Activated T-cell treated with anti-CD3 and anti-CD28 coated beads for 48 hours (primary cell): ENCODE measurements at regions not wholly inside any gene's neighbourhood (a gene's known extent, or its start where the extent isn't known, plus 50 kb on each side); places are given as distances from the start of the nearest gene placed in this dataset.
"Not testable (repeated sequence)": the region's sequence is repeated elsewhere in the genome, so short reads cannot be mapped to it uniquely, and the experiment has no call there.

Experiments used
- DNase-seq: peaks from one replicate; pipeline ENCODE4 v3.0.0-alpha.2; 2020; ENCODE audit warnings: low read depth

DNA sequence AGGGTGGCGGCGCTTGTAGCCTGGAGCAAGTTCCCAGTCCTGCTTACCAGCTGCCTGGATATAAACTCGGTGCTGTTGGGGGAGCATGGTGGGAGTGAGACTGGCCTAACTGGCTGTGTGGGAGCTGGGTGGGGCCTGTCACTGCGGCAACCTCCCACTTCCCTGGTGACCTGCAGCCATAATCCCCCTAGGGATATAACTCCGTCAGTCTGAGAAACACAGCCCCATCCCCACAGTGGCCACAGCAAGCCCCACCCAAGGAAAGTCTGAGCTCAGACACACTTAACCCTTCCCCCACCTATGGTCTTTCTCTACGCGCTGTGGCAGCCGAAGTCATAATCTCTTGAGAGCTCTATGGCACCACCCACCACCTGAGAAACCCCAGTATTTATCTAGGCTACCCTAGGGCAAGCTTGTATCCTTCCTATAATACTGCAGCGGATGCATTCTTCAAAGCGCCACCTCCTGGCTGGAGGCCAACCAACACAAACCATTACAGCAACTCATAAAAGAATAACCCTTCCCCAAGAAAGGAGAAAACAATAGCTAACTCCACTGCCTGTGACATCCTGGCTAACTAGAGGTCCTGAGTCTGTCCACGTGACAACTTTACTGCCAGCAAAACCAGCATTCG lies 57.4 kb downstream of the ZNF648 start:
- no peak for DNase-seq

DNA sequence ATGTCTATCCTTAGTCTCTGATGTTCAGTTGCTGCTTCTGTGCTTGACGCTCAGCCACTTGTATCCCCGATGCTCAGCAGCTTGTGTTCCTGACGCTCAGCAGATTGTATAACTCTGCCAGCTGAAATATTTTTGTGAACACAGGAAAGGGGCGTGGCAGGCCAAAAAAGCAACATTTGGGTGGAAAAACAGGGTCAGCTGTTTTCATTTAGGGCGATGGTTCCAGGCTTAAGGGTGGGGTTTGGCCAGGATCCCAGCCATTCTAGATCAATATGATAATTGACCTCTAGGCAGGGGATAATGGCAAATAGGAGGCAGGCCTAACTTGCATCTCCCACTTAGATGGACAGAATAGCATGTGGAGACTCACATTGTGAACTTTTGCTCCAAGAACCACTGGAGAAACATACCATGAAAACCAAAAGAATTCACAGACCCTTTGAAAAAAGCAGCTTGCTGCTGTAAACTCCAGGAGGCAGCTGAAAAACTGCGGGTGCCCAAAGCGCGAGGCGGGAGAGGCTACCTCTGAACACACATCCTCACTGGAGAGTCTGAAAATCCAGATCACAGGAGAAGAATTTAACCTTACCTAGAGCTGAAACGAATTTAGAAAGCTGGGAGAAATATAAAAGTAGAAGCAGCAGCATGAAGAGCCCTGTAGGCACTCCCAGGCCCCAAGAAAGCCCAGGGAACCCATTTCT lies 58.3 kb downstream of the ZNF648 start:
- DNase-seq = no peak

DNA sequence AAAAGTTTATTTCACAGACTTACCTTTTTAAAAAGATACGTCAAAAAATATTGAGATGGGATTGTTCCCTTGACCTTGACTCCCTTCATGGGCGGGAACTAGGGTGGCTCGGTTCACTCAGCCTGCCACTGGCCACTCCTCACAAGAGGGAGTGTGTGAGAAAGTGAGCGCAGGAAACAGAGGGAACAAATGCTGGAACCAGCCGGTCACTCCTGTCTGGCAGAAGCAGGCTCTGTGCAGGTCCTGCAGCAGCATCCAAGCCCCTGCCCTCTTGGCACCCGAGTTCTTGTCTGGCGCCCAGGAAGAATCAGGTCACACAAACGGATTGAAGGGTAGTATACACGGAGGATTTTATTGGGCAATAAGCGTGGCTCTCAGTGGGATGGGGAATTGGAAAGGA lies 58.9 kb downstream of the ZNF648 start:
- no peak for DNase-seq

DNA sequence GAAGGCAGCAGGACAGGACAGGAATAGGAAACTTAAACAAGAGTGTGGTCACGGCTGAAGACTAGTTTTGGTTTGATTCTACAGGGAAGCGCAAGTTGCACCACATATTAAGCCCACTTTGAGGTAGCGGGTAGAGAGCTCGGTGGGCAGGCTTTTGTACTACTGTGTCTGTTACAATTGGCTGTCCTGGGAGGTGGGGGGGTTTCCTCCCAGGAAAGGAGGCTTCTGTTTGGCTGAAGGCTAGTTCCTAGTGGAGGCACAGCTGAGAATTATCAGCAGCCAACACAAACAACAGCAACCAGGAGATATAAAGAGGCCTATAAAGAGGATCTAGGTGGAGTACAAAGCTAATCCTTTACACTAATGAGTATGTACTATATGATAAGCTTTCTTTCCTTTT lies 62.7 kb downstream of the ZNF648 start:
- DNase-seq = no peak

DNA sequence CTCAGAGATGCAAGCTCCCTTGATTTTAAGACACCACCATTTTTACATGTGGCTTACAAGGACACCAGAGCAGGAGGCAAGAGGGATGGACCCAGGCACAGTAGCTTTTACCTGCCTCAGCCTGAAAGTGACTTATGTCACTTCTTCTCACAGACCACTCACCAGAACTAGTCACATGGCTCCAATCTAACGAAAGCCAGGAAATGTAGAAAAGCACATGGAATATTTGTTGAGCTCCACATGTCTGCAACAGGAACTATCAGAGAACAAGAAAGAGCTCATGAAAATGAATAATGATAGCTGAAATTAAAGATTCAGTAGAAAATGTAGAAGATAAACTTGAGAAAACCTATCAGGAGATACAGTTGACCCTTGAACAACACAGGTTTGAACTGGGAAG lies 69.4 kb downstream of the ZNF648 start:
- DNase-seq = no peak

DNA sequence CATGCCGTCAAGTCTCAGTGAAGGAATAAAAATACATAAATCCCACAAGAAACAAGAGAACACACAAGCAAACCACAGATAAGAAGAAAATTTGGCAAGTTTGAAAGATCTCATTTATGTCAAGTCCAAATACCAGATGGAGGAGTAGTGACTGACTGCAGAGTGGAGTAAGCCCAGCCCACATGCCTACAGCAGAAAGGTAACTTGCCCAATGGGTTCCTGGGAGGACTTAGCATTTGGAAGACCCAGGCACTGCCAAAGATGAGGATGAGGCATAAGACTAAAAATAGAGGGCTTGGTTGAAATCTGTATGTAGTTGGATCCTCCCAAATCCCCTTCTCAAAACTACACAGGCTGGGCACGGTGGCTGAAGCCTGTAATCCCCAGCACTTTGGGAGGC lies 70.8 kb downstream of the ZNF648 start:
- no peak for DNase-seq

DNA sequence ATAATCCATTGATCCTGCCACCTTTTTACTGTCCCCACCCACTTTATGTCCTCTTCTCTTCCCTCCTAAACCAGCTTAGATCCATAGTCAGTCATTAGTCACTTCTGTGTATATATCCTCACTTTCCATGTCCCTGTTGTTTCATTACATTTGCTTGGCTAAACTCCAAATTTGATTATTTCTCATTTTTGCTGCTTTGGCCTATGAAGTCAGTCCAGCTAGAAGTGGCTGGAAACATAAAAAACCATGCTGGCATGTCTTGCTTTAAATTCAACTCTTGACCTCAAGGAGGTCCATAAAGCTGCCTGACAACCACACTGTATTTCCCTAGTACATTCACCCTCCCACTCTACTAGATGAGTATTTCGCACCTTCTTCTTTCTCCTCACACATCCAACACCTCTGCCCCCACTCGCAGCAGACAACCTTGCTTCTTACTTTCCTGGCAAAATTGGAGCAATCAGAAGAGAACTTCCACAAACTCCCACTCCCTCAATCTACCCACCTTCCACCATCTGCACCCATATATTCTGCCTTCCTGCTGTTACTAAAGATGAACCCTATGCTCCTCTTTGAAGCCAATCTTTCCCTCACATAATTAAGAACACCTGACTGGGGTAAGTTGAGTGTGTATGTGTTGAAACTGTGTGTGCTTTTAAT lies 72.1 kb downstream of the ZNF648 start:
- no peak for DNase-seq

DNA sequence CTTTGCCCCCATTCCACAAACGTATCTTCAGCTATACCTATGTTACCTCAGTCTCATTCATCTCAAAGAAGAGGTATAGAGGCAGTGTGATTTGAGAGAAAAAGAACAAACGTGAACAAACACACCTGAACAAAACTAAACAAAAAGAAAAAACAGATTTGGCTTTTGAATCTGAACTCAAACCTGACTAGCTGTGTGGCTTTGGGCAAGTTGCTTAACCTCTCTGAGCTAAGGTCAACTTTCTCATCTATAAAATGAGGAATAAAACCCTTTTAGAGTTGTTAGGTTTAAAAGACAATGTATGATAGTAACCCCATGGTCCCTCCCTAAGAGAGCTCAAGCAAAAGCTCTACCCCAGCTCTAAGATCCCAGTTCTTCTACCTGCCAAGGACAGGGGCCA lies 73.5 kb downstream of the ZNF648 start:
- no peak for DNase-seq

DNA sequence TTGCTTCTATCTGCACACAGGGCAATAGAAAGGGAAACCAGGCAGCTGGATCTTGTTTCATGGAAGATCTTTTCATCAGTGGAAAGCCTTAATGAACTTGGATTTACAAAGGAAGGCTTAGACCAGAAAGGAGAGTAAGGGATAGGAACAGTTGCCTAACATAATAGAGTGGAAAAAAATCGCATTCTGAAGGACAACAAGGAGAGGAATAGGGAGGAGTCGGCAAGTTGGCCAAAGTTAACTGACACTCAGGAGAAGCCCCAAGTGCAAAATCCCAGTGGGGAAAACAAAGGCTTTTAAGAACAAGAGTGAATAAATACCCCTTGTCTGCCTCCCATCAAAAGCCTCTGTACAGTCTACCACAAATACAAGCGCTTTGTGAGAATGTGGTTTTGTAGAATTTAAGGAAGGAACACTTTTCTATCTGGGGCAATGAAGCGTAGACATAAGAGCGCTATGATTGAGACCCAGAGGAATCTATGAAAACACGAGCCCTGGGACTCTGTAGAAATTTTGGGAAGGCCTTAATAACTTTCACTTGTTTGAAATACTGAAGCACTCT lies 74.1 kb downstream of the ZNF648 start:
- DNase-seq = no peak

DNA sequence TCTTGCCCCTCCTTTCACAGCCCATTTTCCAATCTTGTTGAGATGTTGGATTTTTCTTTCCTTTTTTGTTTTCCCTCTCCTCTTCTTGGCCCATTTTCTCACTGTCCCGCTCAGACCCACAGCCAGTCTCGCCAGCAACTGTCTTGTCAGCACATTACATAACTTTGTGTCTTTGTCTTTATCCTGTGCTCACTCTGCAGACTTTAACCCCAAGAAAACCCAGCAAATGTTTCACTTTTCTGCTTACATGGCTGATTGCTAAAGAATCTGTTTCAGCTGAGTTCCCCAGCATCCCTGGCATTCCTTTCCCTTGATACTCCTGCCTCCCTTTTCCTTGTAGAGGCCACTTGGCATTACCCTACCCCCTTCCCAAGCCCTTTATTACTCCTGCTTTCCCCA lies 74.6 kb downstream of the ZNF648 start:
- no peak for DNase-seq

DNA sequence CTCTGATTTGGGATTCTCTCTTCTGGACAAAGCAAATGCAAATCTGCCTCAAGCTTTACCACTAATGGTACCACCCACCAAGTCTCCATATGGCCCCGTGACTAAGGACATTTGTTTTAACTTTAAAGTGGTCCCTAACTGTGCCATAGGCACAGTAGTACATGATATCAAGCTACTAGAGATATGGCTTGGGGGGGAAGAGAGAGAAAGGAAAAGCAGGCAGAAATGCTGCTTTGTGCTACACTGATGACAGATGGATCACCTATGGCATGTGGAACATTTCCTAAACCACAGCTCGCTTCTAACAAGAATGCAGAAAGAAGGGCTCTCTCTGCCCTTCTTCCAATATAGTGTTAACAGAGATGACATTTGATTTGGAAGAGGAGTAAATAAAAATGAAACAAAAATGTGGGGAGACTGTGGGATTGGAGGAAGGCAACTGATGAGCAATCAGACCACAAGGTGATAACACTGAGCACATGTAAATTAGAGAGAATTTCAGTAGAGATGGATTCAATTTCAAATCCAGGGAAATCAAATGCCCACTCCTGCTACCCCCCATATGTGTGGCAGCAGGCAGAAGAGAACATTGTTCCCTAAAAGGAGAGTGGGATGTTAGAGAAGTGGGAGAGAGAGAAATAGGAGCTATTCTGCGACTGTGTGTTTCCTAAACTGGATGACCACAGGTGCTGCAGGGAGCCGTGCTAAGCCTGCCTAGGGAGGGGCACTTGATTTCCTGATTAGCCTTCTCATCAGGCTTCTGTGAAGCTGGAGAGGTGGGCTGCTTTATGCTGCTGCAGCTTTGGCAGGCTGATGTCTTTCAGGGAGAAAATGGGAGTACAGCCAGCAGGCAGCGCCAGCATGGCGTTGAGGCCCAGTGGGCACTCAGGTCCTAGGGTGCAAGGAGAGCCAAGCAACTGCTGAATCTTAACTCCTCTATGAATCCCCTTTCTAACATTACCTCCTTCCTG lies 75.3 kb downstream of the ZNF648 start:
- DNase-seq = no peak

DNA sequence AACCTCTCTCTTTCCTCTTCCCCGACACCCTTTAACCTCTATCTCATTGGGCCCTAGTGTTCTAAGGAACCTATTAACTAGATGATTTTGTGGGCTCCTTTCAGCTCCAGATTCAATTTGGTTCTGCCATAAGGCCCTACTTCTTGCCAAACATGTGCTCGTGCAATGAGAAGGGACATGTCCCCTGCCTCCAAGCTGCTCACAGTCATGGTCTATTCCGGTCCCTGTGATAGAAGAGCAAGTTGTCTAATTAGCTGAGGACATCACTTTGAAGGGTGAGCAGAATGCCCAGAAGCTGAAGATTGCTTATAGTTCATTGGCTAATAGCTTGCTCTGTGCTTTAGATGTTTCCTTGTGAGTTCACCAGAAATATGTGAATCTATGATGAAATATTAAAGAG lies 76.2 kb downstream of the ZNF648 start:
- no peak for DNase-seq

DNA sequence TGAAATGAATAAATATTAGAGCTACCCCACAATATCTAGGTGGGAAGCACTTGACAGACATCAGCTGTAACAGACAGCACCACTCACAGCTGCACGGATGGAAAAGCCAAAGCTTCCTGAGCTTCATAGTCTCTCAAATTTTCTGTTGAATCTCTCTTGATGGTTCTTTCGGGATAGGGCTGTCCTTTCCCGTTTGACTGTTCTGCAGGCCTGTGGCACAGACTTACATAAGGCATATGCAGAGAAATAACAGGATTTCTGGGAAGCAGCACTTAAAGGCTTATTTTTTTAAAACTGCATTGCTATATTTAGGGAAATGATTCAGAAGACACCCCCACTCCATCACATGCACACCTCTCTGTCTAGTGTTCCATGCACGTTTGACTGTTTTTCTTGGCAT lies 77.5 kb downstream of the ZNF648 start:
- DNase-seq = no peak

DNA sequence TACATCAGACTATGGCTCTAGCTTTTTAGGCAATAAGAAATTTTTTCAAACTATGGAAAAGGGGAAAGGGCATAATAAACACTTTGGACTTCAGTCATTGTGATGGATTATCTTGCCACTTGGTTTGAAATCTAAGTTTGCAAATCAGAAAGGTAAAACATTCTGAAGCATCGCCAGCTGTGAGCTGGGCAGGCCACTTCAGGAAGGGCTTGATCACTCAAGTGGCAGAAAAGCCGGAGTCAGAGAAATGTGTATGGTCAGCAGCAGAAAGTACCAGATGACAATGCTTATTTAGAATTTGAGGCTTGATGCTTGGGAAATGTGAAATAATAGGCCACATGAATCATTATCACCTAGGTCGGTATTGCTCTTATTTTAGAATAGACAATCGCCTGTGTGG lies 79.7 kb downstream of the ZNF648 start:
- DNase-seq = no peak

DNA sequence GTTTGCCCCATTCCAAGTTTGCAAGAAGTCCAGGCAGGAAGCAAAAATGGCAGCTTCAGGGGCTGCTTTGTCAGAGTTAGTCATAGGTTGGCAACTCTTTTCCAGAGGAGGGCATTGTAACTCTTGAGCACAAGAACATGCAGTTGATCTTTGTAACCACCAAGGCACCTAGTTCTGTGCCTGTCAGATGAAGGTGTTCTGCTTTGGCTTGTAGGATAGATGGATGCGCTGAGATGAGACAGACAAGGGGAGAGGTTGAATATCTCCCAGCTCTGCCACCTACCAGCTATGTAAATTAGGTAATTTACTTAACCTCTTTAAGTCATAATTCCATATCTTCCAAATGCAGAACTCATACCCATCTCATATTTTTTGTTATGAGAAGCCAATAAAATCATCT lies 89.3 kb downstream of the ZNF648 start:
- no peak for DNase-seq

DNA sequence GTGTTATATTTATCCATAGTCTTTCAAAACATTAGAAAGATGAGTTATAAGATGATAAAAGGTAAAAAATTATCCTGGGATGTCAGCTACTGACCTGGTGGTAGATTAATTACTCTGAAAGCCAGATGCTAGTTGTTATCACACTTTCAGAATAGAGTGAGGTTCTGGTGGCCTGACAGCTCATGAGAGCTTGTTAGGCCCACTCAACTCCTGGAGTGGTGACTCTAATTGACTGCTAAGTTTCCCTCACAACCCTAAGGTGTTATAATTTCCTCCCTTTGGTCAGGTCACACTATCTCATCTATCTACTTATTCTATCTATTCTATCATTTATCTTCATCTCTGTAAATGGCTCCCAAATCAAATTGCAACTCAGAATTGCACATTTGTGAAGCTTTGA lies 90.1 kb downstream of the ZNF648 start:
- no peak for DNase-seq

DNA sequence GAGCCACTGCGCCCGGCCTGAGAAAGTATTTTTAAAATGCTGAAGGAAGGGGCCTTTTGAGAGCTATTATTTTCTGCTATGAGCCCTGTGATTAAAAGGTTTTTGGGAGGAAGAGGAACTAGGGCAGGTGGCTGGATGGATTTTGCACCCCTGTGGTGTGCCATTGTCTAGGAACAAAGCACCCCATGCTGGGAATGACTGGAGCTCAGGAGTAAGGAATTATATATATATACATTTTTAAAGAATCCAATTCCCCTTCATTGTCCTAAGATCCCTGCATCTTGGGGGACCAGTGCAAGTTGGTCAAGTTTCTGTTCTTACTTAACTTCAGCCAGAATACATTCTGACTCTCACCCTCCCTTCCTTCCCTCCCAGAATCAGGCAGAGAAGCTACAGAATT lies 91.6 kb downstream of the ZNF648 start:
- DNase-seq = no peak

DNA sequence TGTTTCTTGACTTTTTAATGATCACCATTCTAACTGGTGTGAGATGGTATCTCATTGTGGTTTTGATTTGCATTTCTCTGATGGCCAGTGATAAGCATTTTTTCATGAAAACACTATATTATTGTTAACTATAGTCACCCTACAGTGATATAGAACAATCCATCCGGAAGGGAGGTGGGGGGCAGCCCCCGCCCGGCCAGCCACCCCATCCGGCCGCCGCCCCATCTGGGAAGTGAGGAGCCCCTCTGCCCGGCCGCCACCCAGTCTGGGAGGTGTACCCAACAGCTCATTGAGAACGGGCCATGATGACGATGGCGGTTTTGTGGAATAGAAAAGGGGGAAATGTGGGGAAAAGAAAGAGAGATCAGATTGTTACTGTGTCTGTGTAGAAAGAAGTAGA lies 106.8 kb downstream of the ZNF648 start:
- not testable (repeated sequence) for DNase-seq

DNA sequence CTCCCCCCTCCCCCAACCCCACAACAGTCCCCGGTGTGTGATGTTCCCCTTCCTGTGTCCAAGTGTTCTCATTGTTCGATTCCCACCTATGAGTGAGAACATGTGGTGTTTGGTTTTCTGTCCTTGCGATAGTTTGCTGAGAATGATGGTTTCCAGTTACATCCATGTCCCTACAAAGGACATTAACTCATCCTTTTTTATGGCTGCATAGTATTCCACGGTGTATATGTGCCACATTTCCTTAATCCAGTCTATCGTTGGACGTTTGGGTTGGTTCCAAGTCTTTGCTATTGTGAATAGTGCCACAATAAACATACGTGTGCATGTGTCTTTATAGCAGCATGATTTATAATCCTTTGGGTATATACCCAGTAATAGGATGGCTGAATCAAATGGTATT lies 107.3 kb downstream of the ZNF648 start:
- not testable (repeated sequence) for DNase-seq

DNA sequence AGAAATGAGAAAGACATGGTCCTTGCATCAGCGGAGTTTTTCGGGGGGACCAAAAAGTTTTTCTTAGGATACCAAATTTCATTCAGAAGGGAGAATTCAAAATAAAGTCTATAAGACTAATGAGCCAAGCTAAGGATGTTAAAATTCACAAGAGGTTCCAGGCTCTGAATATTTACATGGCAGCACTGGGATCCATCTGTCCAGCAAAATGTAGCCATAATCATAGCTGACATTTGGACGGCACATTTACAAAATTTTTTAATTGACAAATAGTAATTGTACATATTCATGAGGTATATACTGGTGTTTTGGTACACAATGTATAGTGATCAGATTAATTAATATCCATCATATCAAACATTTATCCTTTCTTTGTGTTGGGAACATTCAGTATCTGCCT lies 107.9 kb downstream of the ZNF648 start:
- DNase-seq = no peak

DNA sequence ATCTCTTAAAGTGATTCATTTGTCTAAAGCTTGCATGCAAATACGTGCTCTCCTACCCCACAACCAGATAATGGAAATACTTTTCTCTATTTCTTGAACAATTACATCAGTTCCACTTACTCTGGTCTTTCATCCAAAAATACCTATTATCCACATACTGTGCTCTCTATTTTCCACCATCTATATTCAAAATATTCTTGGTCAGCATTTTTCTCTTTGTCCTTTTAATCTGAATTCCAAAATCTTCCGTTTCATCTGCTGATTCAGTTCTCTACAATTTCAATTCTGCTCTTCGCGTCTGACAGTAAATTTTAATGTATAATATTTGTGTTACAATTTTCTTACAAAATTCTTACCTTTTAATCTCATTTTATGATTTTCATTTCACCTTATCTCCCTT lies 110.3 kb downstream of the ZNF648 start:
- DNase-seq = no peak

DNA sequence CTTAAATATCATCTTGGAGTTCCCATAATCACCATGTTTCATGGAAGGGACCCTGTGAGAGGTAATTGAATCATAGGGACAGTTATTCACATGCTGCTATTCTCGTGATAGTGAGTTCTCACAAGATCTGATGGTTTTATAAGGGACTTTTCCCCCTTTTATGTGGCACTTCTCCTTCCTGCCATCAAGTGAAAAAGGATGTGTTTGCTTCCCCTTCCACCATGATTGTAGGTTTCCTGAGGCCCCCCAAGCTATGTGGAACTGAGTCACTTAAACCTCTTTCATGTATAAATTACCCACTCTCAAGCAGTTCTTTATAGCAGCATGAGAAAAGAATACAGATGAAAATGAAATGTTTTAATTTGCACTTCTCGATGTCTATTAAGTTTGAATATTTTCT lies 112.0 kb downstream of the ZNF648 start:
- no peak for DNase-seq
